Spinal cord (tissue), 9 donors: ENCODE measurements at regions not wholly inside any gene's neighbourhood (a gene's known extent, or its start where the extent isn't known, plus 50 kb on each side); places are given as distances from the start of the nearest gene placed in this dataset.
"Not testable (repeated sequence)": the region's sequence is repeated elsewhere in the genome, so short reads cannot be mapped to it uniquely, and the experiment has no call there.

Experiments used
- DNase-seq, 6 donors: peaks; one replicate each; pipeline versions ENCODE4 v3.0.0 to v3.0.0-alpha.2; 2013 to 2015; ENCODE audit warnings: low spot score in 6 of 6, low read depth in 4 of 6
- H3K27ac ChIP-seq: one replicate; pipeline ENCODE4 v1.5.1; 2013; ENCODE audit warnings: low read depth, low read length, control low read depth
- H3K27me3 ChIP-seq: one replicate; pipeline ENCODE4 v1.6.1; 2013; ENCODE audit warnings: low read length; ENCODE audit not compliant: control insufficient read depth, insufficient read depth
- H3K36me3 ChIP-seq: one replicate; pipeline ENCODE4 v1.6.1; 2013; ENCODE audit warnings: low read length; ENCODE audit not compliant: control insufficient read depth, insufficient read depth
- H3K4me1 ChIP-seq: one replicate; pipeline ENCODE4 v1.6.1; 2013; ENCODE audit warnings: low read length; ENCODE audit not compliant: control insufficient read depth, insufficient read depth
- H3K4me3 ChIP-seq: one replicate; pipeline ENCODE4 v1.5.1; 2013; ENCODE audit warnings: low read depth, low read length, control low read depth
- H3K9me3 ChIP-seq: one replicate; pipeline ENCODE4 v1.6.1; 2013; ENCODE audit warnings: low read length; ENCODE audit not compliant: control insufficient read depth, insufficient read depth
- WGBS: methylation state at CpG from one replicate; pipeline ENCODE4 v1.1.5; 2013; ENCODE audit warnings: missing lambda C conversion rate; ENCODE audit not compliant: insufficient coverage; 5-methylcytosine and 5-hydroxymethylcytosine counted together
- donor health status: healthy.

GRCh38 chr6:115071962-115072361, 729.1 kb upstream of the HS3ST5 start:
- no CpG with 5 or more reads among the region's 1 CpG for WGBS

GRCh38 chr6:115067690-115068447, 725.0 kb upstream of the HS3ST5 start:
- no peak overlapping the region for H3K27ac ChIP-seq
- WGBS, result 33% methylated on average over 1 of the region's 6 CpGs
- no peaks in the 10 kb centered on the region for H3K36me3 ChIP-seq
- no peaks in the 10 kb centered on the region for H3K27me3 ChIP-seq
- H3K4me1 ChIP-seq, result no peaks in the 10 kb centered on the region
- no peak for DNase-seq
- no peak overlapping the region for H3K4me3 ChIP-seq
- no peaks in the 10 kb centered on the region for H3K9me3 ChIP-seq

More at GRCh38 chr6:115071962-115072361, 729.1 kb upstream of the HS3ST5 start:
- no peaks in the 10 kb centered on the region for H3K9me3 ChIP-seq
- H3K27me3 ChIP-seq, result no peaks in the 10 kb centered on the region
- no peaks in the 10 kb centered on the region for H3K36me3 ChIP-seq
- no peaks in the 10 kb centered on the region for H3K4me1 ChIP-seq
- no peak overlapping the region for H3K4me3 ChIP-seq
- H3K27ac ChIP-seq, result no peak overlapping the region
- DNase-seq, result no peak

- H3K9me3 ChIP-seq, result no peaks in the 10 kb centered on the region
- no peaks in the 10 kb centered on the region for H3K36me3 ChIP-seq
- no peaks in the 10 kb centered on the region for H3K4me1 ChIP-seq
- no CpG with 5 or more reads among the region's 2 CpGs for WGBS
- no peak overlapping the region for H3K27ac ChIP-seq
- peak in 1 of 6 donors; percentile 50 for DNase-seq
- H3K27me3 ChIP-seq, result no peaks in the 10 kb centered on the region
- H3K4me3 ChIP-seq, result no peak overlapping the region
Measured at GRCh38 chr6:115064680-115065079, 721.9 kb upstream of the HS3ST5 start.

GRCh38 chr6:115060581-115060980, 717.8 kb upstream of the HS3ST5 start:
- no peaks in the 10 kb centered on the region for H3K27me3 ChIP-seq
- no peak for DNase-seq
- H3K4me3 ChIP-seq, result no peak overlapping the region
- H3K36me3 ChIP-seq, result no peaks in the 10 kb centered on the region
- no peak overlapping the region for H3K27ac ChIP-seq
- H3K9me3 ChIP-seq, result no peaks in the 10 kb centered on the region
- no peaks in the 10 kb centered on the region for H3K4me1 ChIP-seq

- Histone ChIP-seq H3K27ac (no peak overlapping the region), H3K9me3 (no peaks in the 10 kb centered on the region), H3K4me1 (no peaks in the 10 kb centered on the region), H3K27me3 (no peaks in the 10 kb centered on the region), H3K4me3 (no peak overlapping the region), H3K36me3 (no peaks in the 10 kb centered on the region)
- 33% methylated on average over 1 of the region's 3 CpGs for WGBS
- DNase-seq, result no peak
Measured at GRCh38 chr6:115058414-115059211, 715.8 kb upstream of the HS3ST5 start.

GRCh38 chr6:115055579-115055978, 712.8 kb upstream of the HS3ST5 start:
- Histone ChIP-seq H3K9me3 (no peaks in the 10 kb centered on the region), H3K4me3 (no peak overlapping the region), H3K27ac (no peak overlapping the region), H3K27me3 (no peaks in the 10 kb centered on the region), H3K4me1 (no peaks in the 10 kb centered on the region), H3K36me3 (no peaks in the 10 kb centered on the region)
- DNase-seq, result no peak

GRCh38 chr6:115054242-115054641, 711.4 kb upstream of the HS3ST5 start:
- not testable (repeated sequence) for H3K9me3 ChIP-seq, H3K27ac ChIP-seq, H3K4me3 ChIP-seq, H3K36me3 ChIP-seq, DNase-seq, H3K4me1 ChIP-seq, H3K27me3 ChIP-seq
- WGBS, result no CpG with 5 or more reads among the region's 3 CpGs

- no peaks in the 10 kb centered on the region for H3K27me3 ChIP-seq
- no peaks in the 10 kb centered on the region for H3K4me1 ChIP-seq
- no peak overlapping the region for H3K4me3 ChIP-seq
- no peaks in the 10 kb centered on the region for H3K9me3 ChIP-seq
- no peaks in the 10 kb centered on the region for H3K36me3 ChIP-seq
- no peak overlapping the region for H3K27ac ChIP-seq
- DNase-seq, result no peak
- no CpG with 5 or more reads among the region's 3 CpGs for WGBS
Measured at GRCh38 chr6:115053169-115053860, 710.5 kb upstream of the HS3ST5 start.

GRCh38 chr6:115016593-115016992, 673.8 kb upstream of the HS3ST5 start:
- no peak overlapping the region for H3K27ac ChIP-seq
- H3K9me3 ChIP-seq, result no peaks in the 10 kb centered on the region
- H3K27me3 ChIP-seq, result no peaks in the 10 kb centered on the region
- H3K4me3 ChIP-seq, result no peak overlapping the region
- no peaks in the 10 kb centered on the region for H3K36me3 ChIP-seq
- DNase-seq, result no peak
- no peaks in the 10 kb centered on the region for H3K4me1 ChIP-seq
- WGBS, result 40% methylated on average over 2 of the region's 2 CpGs
